NCI-H1930 (cell line): ENCODE measurements at regions not wholly inside any gene's neighbourhood (a gene's known extent, or its start where the extent isn't known, plus 50 kb on each side); places are given as distances from the start of the nearest gene placed in this dataset.

Experiments
- DNase-seq, 2 experiments: peaks; one replicate each; lab custom pipeline; 2025; lab: John Stamatoyannopoulos, UW

DNA sequence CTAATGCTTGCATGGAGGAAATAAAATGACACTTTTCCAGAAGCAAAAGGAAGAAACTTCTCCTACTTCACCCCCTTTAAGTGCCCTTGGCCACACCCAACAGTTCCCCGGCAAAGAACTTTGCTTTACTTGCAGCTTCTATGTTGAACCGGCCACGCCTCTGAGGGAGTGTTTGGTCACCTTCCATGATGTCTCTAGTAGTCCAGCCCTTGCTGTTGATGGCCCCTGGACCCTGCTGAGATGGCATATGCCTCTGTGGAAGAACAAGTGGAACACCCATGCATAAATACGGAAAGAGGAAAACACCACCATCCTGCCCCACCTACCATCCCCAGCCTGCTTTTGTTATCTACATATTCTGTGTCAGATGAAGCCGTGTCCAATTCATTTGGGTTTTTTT lies 218.3 kb upstream of the POU3F3 start:
- no peak for DNase-seq

DNA sequence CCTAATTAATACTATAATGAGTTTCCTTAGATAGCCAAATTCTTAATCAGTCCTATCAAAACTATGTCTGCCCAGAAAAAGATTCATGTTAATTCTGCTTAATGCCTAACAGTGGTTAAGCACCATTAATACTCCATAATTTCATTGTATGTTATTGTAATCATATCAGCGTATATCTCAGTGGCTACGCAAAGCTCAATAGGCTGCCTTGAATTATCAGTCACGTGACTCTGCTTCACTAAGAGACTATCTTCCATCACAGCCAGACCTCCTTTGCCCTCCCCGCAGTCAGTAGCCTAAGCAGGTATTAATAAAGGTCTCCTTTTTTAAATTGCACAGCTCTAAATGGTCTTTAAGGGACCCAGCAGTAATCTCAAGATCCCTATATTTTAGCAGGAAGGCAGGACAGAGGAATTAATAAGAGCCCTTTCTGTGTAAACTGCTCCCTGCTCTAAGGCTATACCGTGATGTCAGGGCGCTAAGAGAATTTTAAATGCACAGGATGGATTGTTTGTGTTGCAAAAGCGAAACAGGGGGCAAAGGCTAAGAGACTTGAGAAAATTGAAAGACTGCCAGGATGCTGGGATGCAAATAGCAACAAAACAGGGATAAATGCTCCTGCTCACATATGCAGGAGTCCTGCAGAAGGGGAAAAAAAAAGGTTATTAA lies 215.6 kb upstream of the POU3F3 start:
- DNase-seq = no peak

DNA sequence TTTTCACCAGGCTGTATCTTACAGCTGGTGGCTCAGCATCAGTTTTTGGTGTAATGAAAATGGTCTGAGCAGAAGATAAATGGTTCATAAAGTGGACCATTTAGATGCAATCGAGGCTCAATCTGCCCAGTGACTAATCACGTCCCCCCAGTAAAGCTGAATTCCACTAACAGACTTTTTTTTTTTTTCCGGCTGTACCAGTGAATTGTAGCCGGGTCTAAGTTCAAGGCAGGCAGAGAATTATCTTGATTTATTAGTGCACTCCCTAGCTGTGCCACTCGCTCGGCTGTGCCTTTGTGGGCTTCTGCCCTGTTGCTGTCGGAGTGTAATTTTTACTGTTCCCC lies 215.1 kb upstream of the POU3F3 start:
- DNase-seq = no peak

DNA sequence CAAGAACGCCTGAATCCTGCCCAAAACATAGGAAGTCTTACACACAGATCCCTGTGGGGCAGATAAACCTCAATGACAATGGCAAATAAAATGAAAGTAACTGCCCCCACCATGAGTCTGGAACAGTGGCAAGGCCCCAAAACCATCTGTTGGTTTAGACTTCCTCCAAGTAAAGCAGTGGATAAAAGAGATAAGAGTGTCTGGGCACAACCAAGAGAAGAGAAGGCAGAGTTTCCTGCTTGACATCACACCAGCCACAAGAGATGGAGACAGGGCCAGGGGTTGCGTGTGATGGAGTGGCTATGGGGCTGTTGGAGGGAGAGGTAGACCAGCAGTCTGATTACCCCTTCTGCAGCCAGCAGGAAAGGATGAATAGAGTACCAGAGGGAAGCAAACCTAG lies 212.1 kb upstream of the POU3F3 start:
- no peak for DNase-seq

DNA sequence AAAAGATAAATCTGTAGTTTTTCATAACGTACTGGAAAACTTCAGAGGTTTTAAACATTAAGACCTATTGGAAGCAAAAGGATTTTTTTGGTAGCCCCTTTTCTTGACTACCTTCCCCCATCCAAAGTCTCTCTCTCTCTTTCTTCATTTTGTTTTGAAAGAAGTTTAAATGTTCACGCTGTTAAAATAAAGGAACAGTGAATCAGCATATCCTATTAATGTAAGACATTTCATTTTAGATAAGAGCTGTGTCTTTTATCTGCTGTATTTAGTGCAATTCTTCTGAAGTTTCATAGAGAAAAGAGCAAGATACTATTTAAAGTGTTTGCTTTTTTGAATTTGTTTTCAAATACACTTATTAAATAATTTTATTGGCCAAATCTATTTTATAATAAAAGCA lies 205.5 kb upstream of the POU3F3 start:
- no peak for DNase-seq

DNA sequence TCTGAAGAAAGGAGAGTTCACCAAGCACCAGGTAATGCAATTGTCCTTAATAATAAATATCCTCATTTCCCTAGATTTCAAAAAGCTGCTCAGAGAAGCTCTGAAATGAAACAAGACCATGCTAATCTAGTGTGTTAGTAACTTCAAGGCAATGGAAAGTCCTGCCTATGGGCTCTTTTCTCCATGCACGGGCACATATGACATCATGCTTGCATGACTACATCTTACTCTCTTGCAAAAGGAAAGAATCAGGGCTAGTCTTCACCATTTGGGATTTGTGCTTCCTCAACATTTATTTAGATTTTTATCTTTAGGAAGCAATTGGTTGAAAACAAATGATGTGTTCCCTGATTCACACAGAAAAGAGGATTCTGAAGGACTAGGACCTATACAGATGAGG lies 204.0 kb upstream of the POU3F3 start:
- no peak for DNase-seq

DNA sequence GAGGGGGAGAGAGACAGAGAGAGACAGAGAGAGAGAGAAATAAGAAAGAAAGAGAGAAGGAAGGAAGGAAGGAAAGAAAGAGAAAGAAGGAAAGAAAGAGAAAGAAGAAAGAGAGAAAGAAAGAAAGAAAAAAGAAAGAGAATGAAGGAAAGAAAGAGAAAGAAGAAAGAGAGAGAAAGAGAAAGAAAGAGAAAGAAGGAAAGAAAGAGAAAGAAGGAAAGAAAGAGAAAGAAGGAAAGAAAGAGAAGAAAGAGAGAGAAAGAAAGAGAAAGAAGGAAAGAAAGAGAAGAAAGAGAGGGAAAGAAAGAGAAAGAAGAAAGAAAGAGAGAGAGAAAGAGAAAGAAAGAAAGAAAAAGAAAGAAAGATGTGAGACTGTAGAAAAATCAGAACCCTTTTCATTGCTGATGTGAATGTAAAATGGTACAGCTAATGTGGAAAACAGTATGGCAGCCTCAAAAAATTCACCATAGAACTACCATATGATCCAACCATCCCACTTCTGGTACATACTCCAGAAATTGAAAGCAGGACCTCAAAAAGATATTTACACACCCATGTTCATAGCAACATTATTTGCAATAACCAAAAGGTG lies 203.4 kb upstream of the POU3F3 start:
- DNase-seq = no peak

DNA sequence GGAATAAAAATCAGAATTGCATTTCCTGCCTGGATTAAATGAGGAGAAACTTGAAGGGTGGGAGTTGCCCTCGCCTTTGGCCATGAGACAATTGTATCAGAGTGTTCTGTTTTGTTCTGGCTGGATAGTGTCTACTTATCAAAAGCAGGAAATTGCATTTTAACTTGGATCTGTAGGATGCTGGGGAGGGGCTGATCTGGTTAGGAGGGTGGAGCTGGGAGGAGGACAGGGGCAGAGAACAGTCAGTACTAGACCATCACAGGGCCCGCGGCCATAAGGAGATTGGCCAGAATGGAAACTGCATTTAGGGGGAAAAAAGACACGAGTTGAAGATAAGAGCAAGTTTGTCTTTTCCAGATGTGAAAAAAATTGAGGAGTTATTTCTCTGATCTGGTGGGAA lies 199.1 kb upstream of the POU3F3 start:
- no peak for DNase-seq

DNA sequence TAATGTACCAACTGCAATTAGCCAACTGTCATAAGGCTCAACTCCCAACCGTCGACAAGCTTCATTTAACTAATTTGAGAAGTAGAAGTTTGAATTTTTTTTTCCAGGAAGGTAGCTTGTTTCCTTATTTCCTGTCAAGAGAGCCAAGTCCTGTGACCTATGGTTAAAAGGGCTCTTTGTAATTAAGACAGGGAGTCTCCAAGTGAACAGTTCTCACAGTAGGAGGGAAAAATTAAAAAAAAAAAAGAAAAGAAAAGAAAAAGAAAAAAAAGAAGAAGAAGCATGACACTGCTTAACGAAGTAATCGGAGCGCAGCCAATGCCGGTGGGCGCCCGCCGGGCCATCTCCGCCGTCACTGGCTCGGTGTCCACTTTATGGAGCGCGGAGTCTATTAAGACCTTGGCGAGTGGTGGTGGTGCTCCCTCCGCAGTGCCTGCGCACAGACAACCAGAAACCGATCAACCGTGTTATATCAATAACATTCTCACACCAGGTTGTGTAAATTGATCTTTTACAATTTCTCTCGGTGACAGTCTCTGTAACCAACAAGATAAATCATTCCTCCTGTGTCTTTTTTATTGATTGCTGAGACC lies 197.2 kb upstream of the POU3F3 start:
- DNase-seq = no peak

DNA sequence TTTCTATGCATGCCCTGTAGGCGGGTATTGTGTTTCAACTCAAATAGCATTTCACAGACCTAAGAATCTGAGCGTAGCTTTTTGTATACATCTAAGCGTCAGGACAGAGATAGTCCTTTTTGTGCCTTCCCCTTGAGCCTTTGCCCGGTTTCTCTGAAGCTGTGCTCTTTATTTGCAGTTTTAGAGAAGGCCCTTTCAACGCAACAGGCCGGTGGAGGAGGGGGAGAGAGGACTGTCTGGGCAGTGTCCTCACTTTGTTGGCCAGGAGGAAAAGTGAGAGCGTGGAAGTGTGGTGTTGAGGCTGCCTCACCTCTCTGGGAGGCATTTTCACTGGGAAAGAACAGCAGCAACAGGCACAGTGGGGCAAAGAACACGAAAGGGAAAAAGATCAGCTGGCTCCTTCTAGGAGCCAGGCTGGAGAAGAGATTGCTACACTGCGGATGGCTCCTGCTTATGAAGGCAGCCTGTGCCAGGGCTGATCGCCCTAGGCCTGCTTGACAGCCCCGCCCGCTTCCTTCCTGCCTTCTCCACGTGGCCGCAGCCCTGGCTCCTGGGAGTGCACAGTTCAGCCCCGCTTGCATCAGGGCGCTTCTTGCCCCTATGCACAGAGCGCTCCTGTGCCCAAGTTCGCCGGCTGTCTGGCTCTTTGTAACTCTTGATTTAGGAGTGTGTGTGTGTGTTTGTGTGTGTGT lies 195.6 kb upstream of the POU3F3 start:
- no peak for DNase-seq

DNA sequence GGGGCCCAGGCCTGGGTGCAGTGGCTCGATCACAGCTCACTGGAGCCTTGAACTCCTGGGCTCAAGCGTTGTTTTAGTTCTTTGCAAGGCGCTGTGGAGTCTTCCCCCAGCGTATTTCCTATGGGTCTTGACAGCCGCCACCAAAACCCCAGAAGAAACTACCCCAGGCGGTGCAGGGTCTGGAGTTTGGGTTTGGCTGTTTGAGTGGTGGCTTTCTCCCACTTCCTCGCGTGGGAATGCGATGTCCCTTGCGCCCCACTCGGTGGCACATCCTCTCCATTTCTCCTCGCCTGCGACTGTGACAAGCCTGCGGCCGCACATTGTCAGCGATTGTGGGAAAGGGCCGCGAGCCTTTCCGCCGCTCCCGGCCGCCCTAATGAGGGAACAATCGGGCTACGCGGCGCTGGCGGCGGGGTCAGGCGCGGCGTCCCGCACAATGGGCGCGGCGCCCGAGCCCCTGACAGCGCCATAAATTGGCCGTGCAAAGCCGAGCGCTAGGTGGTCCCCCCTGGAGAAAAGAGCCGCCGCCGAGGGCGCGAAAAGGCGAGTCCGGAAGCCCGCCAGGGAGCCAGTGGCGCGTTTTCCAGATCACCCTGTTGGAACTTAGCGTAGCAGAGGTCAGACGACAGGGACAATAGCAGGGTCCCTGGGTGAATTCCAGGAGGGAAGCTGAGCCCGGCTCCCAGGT lies 194.9 kb upstream of the POU3F3 start:
- no peak for DNase-seq

DNA sequence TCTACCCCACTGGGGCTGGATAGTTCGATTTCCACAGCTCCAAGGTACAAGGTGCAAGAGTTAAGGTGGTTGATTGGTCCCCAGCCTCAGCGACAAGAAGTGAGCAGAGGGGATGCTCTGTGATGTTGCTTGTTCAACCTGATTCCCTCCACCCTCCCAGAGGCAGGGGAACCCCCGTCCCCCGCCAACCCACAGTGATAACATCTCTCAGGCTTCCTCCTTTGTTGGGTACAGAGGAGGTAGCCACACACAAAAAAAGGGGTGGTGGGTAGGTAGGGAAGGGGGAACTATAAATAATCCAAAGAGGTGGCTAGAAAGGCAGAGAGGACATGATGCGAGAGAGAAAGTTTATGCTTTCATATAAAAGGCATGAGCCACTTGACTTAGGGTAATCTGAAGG lies 192.9 kb upstream of the POU3F3 start:
- DNase-seq = no peak

DNA sequence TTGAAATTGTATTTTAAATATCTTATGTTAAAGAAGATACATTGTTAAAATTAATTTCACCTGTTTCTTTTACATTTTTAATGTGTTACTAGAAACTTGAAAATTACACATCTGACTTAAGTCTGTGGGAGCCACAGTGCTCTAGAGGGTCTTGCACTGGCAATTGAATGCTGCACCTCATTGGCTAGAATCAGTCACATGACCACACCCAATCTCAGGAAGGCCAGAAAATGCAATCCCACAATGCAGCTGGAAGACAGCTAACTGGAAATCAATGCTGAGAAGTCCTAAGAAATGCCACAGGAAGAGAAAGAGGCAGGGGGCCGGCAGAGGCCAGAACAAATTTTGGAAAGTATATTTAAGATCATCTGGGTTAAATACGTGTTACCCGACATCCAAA lies 189.2 kb upstream of the POU3F3 start:
- DNase-seq = no peak

DNA sequence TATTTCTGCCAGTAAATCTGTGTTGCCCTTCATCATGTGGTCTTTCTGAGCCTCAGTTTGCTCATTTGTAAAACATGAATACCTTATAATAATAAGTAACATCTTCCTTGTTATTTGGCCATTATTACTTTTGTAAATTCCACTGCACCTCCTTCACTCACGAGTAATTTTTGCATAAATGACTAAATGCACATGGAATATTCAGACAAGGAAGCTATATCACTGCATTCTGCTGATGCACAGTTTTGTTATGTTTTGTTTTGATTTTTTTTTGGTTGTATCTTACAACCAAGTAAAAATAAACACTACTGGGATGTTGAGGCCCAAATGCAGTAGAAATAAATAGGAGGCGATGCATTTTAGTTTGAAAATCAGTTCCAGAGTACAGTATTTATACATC lies 185.3 kb upstream of the POU3F3 start:
- DNase-seq = no peak

DNA sequence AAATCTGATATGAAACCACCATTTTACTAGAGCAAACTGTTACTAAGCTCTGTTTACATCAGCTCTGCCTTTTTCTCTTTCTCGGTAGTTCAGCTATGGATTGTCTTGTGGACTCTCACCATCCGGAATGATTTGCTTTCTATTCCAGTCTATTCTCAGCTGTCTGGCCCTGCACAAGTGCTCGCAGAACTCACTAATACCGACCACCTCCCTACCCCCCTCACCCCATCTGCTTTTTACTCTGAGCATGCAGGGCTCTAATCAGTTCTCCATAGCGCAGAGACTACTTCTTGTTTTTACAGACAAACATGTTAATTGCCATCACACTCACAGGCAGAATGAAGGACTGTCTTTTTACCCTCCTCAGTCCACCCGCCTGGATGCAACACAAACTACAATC lies 180.7 kb upstream of the POU3F3 start:
- DNase-seq = no peak

DNA sequence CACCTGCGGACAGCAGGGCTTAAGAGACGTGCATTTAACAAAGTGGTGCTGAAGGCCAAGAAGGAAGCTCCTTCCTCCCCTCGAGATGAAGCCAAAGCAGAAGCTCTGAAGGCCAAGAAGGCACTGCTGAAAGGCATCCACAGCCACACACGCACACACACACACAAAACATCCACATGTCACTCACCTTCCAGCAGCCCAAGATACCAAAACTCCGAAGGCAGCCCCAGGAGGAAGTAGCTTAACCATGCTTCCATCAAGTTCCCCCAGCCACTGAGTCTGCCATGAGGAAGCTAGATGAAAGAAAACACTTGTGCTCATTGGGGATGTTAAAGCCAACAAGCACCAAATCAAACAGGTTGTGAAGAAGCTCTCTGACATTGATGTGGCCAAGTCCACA lies 175.7 kb upstream of the POU3F3 start:
- DNase-seq = no peak

DNA sequence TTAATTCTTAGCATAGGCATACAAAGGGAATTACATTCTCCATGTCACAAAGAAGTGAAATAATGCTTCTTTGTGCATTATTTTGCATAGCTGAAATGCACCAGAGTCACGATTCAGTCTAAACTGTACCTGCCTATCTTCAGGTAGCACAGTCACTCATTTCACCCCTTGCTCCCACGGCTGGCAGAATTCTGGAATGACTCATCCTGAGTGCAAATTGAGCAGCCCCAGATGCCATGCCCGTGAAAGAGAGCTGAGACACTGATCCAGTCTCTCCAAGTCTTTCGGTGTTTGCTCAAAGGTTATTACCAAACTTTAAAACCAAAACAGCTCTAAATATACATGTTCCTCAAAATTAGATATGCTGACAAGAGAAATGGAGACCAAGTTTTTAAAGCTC lies 168.3 kb upstream of the POU3F3 start:
- DNase-seq = no peak

DNA sequence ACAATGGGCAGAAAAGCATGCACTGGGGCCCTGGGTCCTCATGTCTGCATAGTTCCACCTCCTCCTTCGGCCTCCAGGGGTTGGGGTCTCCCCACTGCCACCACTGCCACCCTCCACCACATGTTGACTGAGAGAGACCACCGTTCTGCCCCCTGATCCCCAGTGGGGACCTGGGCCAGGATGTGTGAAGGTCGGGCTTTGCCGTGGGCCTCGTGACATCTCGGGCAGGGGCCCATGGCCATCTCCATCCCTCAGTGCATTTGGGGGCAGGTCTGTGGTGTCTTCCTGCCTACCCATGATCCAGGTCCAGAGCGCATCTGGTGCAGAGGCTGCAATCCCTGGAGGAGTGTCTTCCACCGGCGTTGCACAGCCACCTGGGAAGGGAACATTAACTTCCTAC lies 166.8 kb upstream of the POU3F3 start:
- DNase-seq = no peak

DNA sequence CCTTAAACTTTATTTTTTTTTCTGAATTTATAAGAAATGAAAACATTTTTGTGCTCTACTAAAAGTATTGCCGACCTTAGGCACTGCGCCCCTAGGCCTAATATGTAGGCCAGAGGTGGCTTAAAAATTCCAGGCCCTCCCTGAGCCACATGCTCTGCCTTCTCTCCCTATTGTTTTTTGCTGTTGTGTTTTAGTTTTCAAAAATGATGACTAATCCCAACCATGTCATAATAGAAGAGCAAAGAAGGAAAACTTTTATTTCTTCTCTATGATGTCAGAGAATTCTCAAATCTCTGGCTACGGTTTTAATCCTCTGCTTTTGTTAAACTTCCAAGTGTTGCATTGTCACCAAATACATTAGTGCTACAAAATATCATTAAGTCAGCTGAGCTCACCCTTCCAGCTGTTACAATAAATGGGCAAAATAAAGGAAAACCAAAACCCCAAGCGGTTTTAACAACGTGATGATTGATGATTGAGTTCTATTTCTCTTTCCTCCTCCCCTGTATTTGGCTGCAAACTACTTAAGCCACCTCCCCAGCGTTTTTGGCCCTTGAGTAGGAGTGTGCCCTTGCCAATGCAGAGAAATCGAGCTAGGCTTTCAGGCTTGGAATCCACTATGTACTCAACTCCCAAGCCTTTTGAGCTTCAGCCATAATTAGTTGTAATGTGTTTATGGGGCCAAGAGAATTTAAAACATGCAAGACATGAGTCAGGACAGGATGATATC lies 163.5 kb upstream of the POU3F3 start:
- no peak for DNase-seq

DNA sequence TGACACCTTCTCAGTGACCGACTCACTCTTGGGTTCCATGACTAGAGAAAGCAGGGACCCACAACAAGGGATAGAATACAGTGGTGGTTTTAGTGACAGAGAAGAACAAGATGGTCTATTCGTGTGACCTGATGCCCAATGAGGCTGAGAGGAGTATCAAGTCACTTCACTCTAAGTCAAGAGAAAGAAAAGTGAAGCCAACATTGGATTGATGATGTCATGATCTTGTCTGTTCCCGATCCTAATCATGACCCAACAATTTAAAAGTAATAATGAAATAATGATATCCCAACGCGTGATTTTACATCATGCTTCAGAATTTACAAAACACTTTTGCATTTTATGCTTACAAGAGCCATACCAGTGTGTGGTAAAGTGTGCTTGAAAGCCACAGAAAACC lies 155.6 kb upstream of the POU3F3 start:
- no peak for DNase-seq

DNA sequence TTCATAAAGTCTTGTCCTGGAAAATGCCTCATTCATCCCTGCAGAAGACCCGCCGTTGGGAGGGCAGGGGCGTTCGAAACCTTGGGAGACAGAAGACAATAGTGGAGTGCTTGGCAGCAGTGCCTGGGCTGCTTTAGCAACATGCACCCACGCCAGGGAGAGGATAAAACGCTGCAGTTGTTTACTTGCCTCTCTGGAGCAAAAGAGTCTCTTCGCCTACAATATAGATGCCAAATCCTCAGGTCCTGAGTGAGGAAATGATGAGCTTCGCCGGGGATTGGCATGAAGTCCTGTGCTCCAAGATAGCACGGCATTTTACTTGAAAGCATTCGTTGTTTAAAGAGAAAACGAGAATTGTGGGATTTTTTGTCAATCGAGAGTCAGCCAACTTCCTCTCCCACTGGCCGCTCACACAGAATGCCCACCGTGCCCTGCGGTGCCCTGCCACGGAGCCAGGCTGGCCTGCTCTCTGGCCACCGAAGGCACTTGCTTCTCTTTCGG lies 152.5 kb upstream of the POU3F3 start:
- no peak for DNase-seq
